B cell (primary cell): ENCODE measurements at regions not wholly inside any gene's neighbourhood (a gene's known extent, or its start where the extent isn't known, plus 50 kb on each side); places are given as distances from the start of the nearest gene placed in this dataset.

ENCODE experiments used
- CTCF ChIP-seq: fragments of 200-600 bp; IDR thresholded peaks from one replicate; pipeline ENCODE4 v1.8.0; 2022; ENCODE audit warnings: antibody characterized with exemption, mild to moderate bottlenecking
- EZH2 ChIP-seq: IDR thresholded peaks from 2 replicates; pipeline ENCODE4 v1.6.1; 2012; ENCODE audit warnings: borderline replicate concordance, low read depth, mild to moderate bottlenecking, moderate library complexity, low read length; ENCODE audit not compliant: insufficient read depth, poor library complexity, severe bottlenecking

- TF ChIP-seq CTCF (no peak), EZH2 (no peak)
Measured at GRCh38 chr3:174423936-174424335, 435.2 kb upstream of the NAALADL2 start.
